Esophagus muscularis mucosa (tissue), 4 donors: ENCODE measurements at regions not wholly inside any gene's neighbourhood (a gene's known extent, or its start where the extent isn't known, plus 50 kb on each side); places are given as distances from the start of the nearest gene placed in this dataset.

Experiments
- DNase-seq: peaks from one replicate; pipeline ENCODE4 v3.0.0-alpha.2; 2017; ENCODE audit errors: extremely low spot score
- H3K27ac ChIP-seq, 4 donors: fragments of 200-600 bp; sonication (generic); replicated peaks in 1 of 4; 1 replicate in 3 of 4; 2 replicates in 1 of 4; pipeline ENCODE4 v1.5.1; 2016 to 2019; ENCODE audit warnings: mild to moderate bottlenecking in 1 of 4
- H3K27me3 ChIP-seq, 4 donors: fragments of 200-600 bp; sonication (generic); one replicate each; pipeline versions ENCODE4 v1.5.1 to v1.6.0; 2016 to 2019
- H3K36me3 ChIP-seq, 4 donors: fragments of 200-600 bp; sonication (generic); one replicate each; pipeline ENCODE4 v1.5.1; 2016 to 2019
- H3K4me1 ChIP-seq, 4 donors: fragments of 200-600 bp; sonication (generic); one replicate each; pipeline ENCODE4 v1.5.1; 2016 to 2019
- H3K4me3 ChIP-seq, 4 donors: fragments of 200-600 bp; sonication (generic); 1 replicate in 2 of 4; 2 replicates in 2 of 4; pipeline ENCODE4 v1.5.1; 2016 to 2019; ENCODE audit warnings: mild to moderate bottlenecking in 4 of 4, moderate library complexity in 1 of 4
- H3K9me3 ChIP-seq, 4 donors: fragments of 200-600 bp; sonication (generic); 1 replicate in 3 of 4; 2 replicates in 1 of 4; pipeline ENCODE4 v1.5.1; 2016 to 2019
- EP300 ChIP-seq: sonication (generic); formaldehyde crosslinking; IDR thresholded peaks from one replicate; pipeline ENCODE4 v1.6.1; 2017; ENCODE audit warnings: antibody characterized with exemption
- POLR2A ChIP-seq: fragments of 450-650 bp; IDR thresholded peaks from one replicate; pipeline ENCODE4 v1.6.1; 2017; ENCODE audit warnings: antibody characterized with exemption, moderate library complexity, mild to moderate bottlenecking, low read depth
- POLR2AphosphoS5 ChIP-seq, 2 donors: sonication (generic); formaldehyde crosslinking; IDR thresholded peaks; one replicate each; pipeline ENCODE4 v1.6.1; 2017; ENCODE audit warnings: antibody characterized with exemption in 2 of 2
- WGBS: methylation state at CpG from one replicate; pipeline ENCODE4 v1.1.5; 2018; 5-methylcytosine and 5-hydroxymethylcytosine counted together
- intact Hi-C: fragments of 100-400 bp; cut with DNase I; formaldehyde crosslinking; loops from one replicate; pipeline ENCODE4 v1.15.1; 2023
- TF ChIP-seq, protein P1 (sequence below), 3 experiments: fragments of 200-600 bp in 2 of 3; fragments of 450-650 bp in 1 of 3; sonication (generic) in 2 of 3; IDR thresholded peaks; one replicate each; pipeline ENCODE4 v1.5.1; 2017 to 2019; ENCODE audit warnings: antibody characterized with exemption in 3 of 3, mild to moderate bottlenecking in 2 of 3, moderate library complexity in 1 of 3

DNA sequence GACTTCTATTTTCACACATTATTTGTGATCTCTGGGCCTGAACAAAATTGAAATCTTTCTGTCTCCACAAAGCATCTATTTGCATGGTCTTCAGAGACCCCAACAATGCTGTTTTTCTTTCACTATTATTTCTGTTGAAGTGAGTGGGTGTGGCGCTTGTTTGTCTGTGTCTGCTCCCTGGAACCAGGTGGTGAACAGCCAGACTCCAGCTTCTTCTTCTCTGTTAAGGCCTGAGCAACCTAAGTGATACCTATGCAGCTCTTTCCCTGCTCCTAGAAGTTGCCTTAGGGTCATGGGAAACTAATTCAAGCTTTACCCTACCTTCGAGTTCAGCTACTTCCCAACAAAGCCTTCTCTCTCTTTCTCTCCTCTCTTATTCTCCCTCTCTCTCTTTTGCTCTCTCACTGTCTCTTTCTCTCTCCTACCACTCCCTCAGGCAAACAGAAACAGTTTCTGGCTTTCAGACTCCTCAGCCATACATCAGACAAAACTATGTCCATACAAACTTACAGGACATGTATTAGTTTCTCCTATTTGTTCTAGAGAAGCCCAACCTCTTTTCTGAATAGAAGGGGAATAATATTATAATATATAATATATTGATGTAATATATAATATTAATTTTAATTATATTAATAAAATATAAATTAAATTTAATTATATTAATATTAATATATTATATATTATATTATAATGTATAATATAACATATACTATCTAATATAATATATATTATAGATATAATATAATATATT is 552.5 kb downstream of the DSC3 start:
- 94% methylated on average over 2 of the region's 2 CpGs for WGBS

DNA sequence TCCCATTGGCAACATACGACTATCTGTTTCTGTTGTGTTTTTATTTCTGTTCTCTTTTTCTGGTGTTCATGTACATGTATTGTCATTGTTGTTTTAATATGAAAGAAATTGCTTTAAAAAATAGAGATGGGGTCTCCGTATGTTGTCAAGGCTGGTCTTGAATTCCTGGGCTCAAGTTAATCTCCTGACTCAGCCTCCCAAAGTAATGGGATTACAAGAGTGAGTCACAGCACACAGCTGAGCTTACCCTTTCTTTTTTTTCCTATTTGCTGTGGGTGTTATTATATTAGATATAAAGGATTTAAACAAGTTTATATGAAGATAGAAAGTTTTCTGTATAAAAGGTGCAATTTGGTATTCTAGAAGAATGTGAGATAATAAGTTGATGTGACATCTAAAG is 554.6 kb downstream of the DSC3 start:
- H3K9me3 ChIP-seq: no peaks in the 10 kb centered on the region
- H3K36me3 ChIP-seq: no peaks in the 10 kb centered on the region
- no peaks in the 10 kb centered on the region for H3K4me1 ChIP-seq
- 84% methylated on average over 2 of the region's 2 CpGs for WGBS
- DNase-seq: no peak
- no peak for TF ChIP-seq POLR2A
- TF ChIP-seq, protein P1, sequence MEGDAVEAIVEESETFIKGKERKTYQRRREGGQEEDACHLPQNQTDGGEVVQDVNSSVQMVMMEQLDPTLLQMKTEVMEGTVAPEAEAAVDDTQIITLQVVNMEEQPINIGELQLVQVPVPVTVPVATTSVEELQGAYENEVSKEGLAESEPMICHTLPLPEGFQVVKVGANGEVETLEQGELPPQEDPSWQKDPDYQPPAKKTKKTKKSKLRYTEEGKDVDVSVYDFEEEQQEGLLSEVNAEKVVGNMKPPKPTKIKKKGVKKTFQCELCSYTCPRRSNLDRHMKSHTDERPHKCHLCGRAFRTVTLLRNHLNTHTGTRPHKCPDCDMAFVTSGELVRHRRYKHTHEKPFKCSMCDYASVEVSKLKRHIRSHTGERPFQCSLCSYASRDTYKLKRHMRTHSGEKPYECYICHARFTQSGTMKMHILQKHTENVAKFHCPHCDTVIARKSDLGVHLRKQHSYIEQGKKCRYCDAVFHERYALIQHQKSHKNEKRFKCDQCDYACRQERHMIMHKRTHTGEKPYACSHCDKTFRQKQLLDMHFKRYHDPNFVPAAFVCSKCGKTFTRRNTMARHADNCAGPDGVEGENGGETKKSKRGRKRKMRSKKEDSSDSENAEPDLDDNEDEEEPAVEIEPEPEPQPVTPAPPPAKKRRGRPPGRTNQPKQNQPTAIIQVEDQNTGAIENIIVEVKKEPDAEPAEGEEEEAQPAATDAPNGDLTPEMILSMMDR (IDR thresholded peaks at IDR 0.05): no peak
- no peak for TF ChIP-seq EP300
- no peak for TF ChIP-seq POLR2AphosphoS5 (IDR thresholded peaks at IDR 0.05)
- intact Hi-C loops: no loop called here
- no peak overlapping the region for H3K27ac ChIP-seq
- no peak overlapping the region for H3K4me3 ChIP-seq
- no peaks in the 10 kb centered on the region for H3K27me3 ChIP-seq

More for the DNA sequence above, 552.5 kb downstream of the DSC3 start:
- Histone ChIP-seq H3K4me3 (no peak overlapping the region), H3K4me1 (no peaks in the 10 kb centered on the region), H3K27me3 (no peaks in the 10 kb centered on the region), H3K36me3 (no peaks in the 10 kb centered on the region), H3K9me3 (no peaks in the 10 kb centered on the region), H3K27ac (no peak overlapping the region)
- TF ChIP-seq POLR2A (no peak), EP300 (no peak), POLR2AphosphoS5 (IDR thresholded peaks at IDR 0.05) (no peak)
- TF ChIP-seq, protein P1 (IDR thresholded peaks at IDR 0.05): no peak
- DNase-seq: no peak
- intact Hi-C loops: no loop called here

DNA sequence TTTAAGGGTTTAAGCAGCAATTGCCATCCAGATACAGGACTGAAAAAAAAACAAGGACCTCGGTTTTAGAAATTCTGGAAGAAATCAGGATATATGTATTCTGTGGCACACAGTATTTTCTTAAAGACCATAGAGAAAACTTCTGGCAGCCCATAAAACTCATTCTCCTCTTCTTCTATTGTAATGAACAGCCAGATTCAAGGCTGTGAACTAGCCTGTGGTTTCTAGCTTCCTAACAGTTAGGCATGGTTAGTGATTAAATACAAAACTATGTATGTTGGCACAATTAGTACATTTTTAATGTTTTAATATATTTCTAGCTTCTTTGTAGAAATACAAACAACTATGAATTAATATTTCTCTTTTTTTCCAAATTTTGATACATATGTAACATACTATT is 555.7 kb downstream of the DSC3 start:
- H3K36me3 ChIP-seq: no peaks in the 10 kb centered on the region
- no peak for TF ChIP-seq POLR2AphosphoS5 (IDR thresholded peaks at IDR 0.05)
- TF ChIP-seq POLR2A: no peak
- no peak for TF ChIP-seq EP300
- TF ChIP-seq, protein P1 (IDR thresholded peaks at IDR 0.05): no peak
- 71% methylated on average over 1 of the region's 1 CpG for WGBS
- intact Hi-C loops: no loop called here
- DNase-seq: no peak
- no peaks in the 10 kb centered on the region for H3K27me3 ChIP-seq
- no peak overlapping the region for H3K4me3 ChIP-seq
- H3K9me3 ChIP-seq: no peaks in the 10 kb centered on the region
- no peaks in the 10 kb centered on the region for H3K4me1 ChIP-seq
- no peak overlapping the region for H3K27ac ChIP-seq

DNA sequence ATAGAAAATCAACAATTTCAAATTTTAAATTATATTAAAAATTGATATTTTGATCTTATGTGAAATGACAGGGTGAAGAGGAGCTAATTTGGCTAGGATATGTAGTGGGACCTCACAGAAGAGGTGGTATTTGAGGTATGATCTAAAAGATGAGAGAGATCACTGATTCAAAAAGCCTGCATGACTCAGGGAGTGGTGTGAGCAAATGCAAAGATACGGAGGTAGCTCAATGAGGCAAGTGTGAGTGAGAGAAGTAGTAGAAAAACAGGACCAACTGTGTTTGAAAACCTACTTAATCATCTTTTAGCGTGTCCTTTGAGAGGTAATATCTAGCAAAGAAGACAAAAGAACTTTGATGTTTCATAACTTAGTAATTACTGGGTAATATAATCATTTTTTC is 557.5 kb downstream of the DSC3 start:
- Histone ChIP-seq H3K4me1 (no peaks in the 10 kb centered on the region), H3K9me3 (no peaks in the 10 kb centered on the region), H3K4me3 (no peak overlapping the region), H3K27me3 (no peaks in the 10 kb centered on the region), H3K36me3 (no peaks in the 10 kb centered on the region), H3K27ac (no peak overlapping the region)
- no peak for TF ChIP-seq POLR2AphosphoS5 (IDR thresholded peaks at IDR 0.05)
- TF ChIP-seq, protein P1 (IDR thresholded peaks at IDR 0.05): no peak
- no peak for TF ChIP-seq EP300
- no peak for TF ChIP-seq POLR2A
- WGBS: 76% methylated on average over 2 of the region's 2 CpGs
- intact Hi-C loops: no loop called here
- DNase-seq: no peak

DNA sequence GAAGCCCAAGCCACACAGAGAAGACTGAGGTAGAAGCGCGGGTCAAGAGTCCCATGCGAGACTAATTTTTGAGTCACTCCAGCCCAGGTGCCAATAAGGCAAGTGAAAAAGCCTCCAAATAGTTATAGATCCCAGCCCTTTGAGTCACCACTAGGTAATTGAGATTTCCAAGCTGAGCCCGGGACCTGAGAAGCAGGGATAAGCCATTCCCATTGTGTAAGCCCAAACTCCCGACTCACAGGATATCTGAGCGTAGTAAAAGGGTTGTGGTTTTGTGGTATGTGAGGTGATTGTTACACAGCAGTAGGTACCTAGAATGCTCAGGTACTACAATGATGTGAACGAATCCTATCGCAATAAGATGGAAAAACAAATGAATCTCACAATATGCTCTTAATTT is 560.7 kb downstream of the DSC3 start:
- Histone ChIP-seq H3K27ac (no peak overlapping the region), H3K9me3 (no peaks in the 10 kb centered on the region), H3K36me3 (no peaks in the 10 kb centered on the region), H3K4me1 (no peaks in the 10 kb centered on the region), H3K27me3 (no peaks in the 10 kb centered on the region), H3K4me3 (no peak overlapping the region)
- WGBS: 83% methylated on average over 8 of the region's 8 CpGs
- no peak for DNase-seq
- intact Hi-C loops: no loop called here
- TF ChIP-seq POLR2A: no peak
- no peak for TF ChIP-seq POLR2AphosphoS5 (IDR thresholded peaks at IDR 0.05)
- TF ChIP-seq, protein P1 (IDR thresholded peaks at IDR 0.05): no peak
- TF ChIP-seq EP300: no peak
